K562 (cell line): ENCODE measurements at regions not wholly inside any gene's neighbourhood (a gene's known extent, or its start where the extent isn't known, plus 50 kb on each side); places are given as distances from the start of the nearest gene placed in this dataset.

Experiments used
- ARID1B ChIP-seq: fragments of 450-650 bp; IDR thresholded peaks from 2 replicates; pipeline ENCODE4 v1.6.1; 2016; ENCODE audit warnings: antibody characterized with exemption, mild to moderate bottlenecking, inconsistent platforms
- ATF1 ChIP-seq, 2 experiments: fragments of 450-650 bp in 1 of 2; IDR thresholded peaks; 2 replicates each; pipeline ENCODE4 v1.6.1; 2016; ENCODE audit warnings: missing compliant biosample characterization in 1 of 2, missing genetic modification characterization in 1 of 2
- CTCF ChIP-seq, 3 experiments: IDR thresholded peaks in 2 of 3; conservative IDR thresholded peaks in 1 of 3; 2 replicates each; pipeline ENCODE4 v1.5.1; 2011 to 2012; ENCODE audit warnings: low read length in 3 of 3, mild to moderate bottlenecking in 3 of 3, control low read depth in 2 of 3, improper control_type of control experiment in 1 of 3, inconsistent platforms in 1 of 3, low read depth in 1 of 3, mixed read lengths in 1 of 3, moderate library complexity in 1 of 3; ENCODE audit not compliant: insufficient read depth in 2 of 3
- EZH2 ChIP-seq: IDR thresholded peaks from 2 replicates; pipeline ENCODE4 v1.6.1; 2012; ENCODE audit warnings: low read depth, mild to moderate bottlenecking, inconsistent platforms, low read length, borderline replicate concordance
- KAT7 ChIP-seq: sonication (generic); formaldehyde crosslinking; IDR thresholded peaks from 2 replicates; pipeline ENCODE4 v1.8.0; 2022; ENCODE audit warnings: missing genetic modification reagents, mild to moderate bottlenecking, borderline replicate concordance
- PCBP1 ChIP-seq: fragments of 200-400 bp; formaldehyde crosslinking; IDR thresholded peaks from 2 replicates; pipeline ENCODE4 v1.6.1; 2018; ENCODE audit warnings: mild to moderate bottlenecking, low read depth, low read length; ENCODE audit not compliant: poor library complexity, severe bottlenecking
- POLR2A ChIP-seq: fragments of 450-650 bp; conservative IDR thresholded peaks from 2 replicates; pipeline ENCODE4 v1.6.1; 2016
- RFX5 ChIP-seq: IDR thresholded peaks from 2 replicates; pipeline ENCODE4 v1.6.1; 2011; ENCODE audit warnings: low read depth, mild to moderate bottlenecking, improper control_type of control experiment, low read length
- SIN3B ChIP-seq: fragments of 450-650 bp; IDR thresholded peaks from 2 replicates; pipeline ENCODE4 v1.6.1; 2017; ENCODE audit warnings: low read depth, mild to moderate bottlenecking, moderate library complexity
- ZBTB33 ChIP-seq: sonication (generic); formaldehyde crosslinking; IDR thresholded peaks from 2 replicates; pipeline ENCODE4 v1.8.1; 2023; ENCODE audit warnings: mild to moderate bottlenecking, missing genetic modification reagents
- ZBTB40 ChIP-seq, 2 experiments: fragments of 450-650 bp in 1 of 2; sonication (generic) in 1 of 2; formaldehyde crosslinking in 1 of 2; IDR thresholded peaks; 2 replicates each; pipeline versions ENCODE4 v1.7.1 to v1.9.0; 2016 to 2022; ENCODE audit warnings: inconsistent platforms in 1 of 2, mild to moderate bottlenecking in 1 of 2, missing genetic modification reagents in 1 of 2
- ZNF740 ChIP-seq, 3 experiments: fragments of 200-800 bp in 1 of 3; sonication (Bioruptor generic) in 1 of 3; sonication (generic) in 1 of 3; formaldehyde crosslinking in 1 of 3; IDR thresholded peaks; 2 replicates each; pipeline versions ENCODE4 v1.6.1 to v1.8.0; 2016 to 2022; ENCODE audit warnings: mild to moderate bottlenecking in 2 of 3, missing compliant biosample characterization in 2 of 3, missing genetic modification characterization in 2 of 3, missing genetic modification reagents in 1 of 3
- TF ChIP-seq, protein P1 (sequence below): sonication (generic); formaldehyde crosslinking; IDR thresholded peaks from 2 replicates; pipeline ENCODE4 v1.8.1; 2022; ENCODE audit warnings: missing genetic modification reagents
- TF ChIP-seq, protein P2 (sequence below): sonication (generic); formaldehyde crosslinking; IDR thresholded peaks from 2 replicates; pipeline ENCODE4 v1.8.0; 2022; ENCODE audit warnings: missing genetic modification reagents, mild to moderate bottlenecking, borderline replicate concordance

- no peak for TF ChIP-seq ZNF740 (CRISPR knock-in tag; IDR thresholded peaks at IDR 0.05)
- TF ChIP-seq ZNF740 (tag; IDR thresholded peaks at IDR 0.05): no peak
- TF ChIP-seq POLR2A: no peak
- no peak for TF ChIP-seq CTCF (IDR thresholded peaks at IDR 0.05 in 2 of 3, conservative IDR thresholded peaks at IDR 0.05 in 1 of 3; ENCODE audit: insufficient read depth in 2 of 3, low read depth in 1 of 3, low read length in 3 of 3)
- TF ChIP-seq ZBTB40 (IDR thresholded peaks at IDR 0.05): no peak
- no peak for TF ChIP-seq ZBTB40 (CRISPR knock-in tag; IDR thresholded peaks at IDR 0.05)
- TF ChIP-seq, protein P1, sequence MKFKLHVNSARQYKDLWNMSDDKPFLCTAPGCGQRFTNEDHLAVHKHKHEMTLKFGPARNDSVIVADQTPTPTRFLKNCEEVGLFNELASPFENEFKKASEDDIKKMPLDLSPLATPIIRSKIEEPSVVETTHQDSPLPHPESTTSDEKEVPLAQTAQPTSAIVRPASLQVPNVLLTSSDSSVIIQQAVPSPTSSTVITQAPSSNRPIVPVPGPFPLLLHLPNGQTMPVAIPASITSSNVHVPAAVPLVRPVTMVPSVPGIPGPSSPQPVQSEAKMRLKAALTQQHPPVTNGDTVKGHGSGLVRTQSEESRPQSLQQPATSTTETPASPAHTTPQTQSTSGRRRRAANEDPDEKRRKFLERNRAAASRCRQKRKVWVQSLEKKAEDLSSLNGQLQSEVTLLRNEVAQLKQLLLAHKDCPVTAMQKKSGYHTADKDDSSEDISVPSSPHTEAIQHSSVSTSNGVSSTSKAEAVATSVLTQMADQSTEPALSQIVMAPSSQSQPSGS (CRISPR knock-in tag): no peak
- TF ChIP-seq ARID1B: no peak
- TF ChIP-seq EZH2: no peak
- TF ChIP-seq PCBP1: no peak
- TF ChIP-seq KAT7 (CRISPR knock-in tag): no peak
- TF ChIP-seq ZBTB33 (CRISPR knock-in tag): no peak
- no peak for TF ChIP-seq SIN3B
- TF ChIP-seq ATF1 (CRISPR knock-in tag; IDR thresholded peaks at IDR 0.05): no peak
- TF ChIP-seq ATF1 (tag; IDR thresholded peaks at IDR 0.05): no peak
- TF ChIP-seq, protein P2, sequence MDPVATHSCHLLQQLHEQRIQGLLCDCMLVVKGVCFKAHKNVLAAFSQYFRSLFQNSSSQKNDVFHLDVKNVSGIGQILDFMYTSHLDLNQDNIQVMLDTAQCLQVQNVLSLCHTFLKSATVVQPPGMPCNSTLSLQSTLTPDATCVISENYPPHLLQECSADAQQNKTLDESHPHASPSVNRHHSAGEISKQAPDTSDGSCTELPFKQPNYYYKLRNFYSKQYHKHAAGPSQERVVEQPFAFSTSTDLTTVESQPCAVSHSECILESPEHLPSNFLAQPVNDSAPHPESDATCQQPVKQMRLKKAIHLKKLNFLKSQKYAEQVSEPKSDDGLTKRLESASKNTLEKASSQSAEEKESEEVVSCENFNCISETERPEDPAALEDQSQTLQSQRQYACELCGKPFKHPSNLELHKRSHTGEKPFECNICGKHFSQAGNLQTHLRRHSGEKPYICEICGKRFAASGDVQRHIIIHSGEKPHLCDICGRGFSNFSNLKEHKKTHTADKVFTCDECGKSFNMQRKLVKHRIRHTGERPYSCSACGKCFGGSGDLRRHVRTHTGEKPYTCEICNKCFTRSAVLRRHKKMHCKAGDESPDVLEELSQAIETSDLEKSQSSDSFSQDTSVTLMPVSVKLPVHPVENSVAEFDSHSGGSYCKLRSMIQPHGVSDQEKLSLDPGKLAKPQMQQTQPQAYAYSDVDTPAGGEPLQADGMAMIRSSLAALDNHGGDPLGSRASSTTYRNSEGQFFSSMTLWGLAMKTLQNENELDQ (CRISPR knock-in tag): no peak
- no peak for TF ChIP-seq RFX5
Observed at GRCh38 chr20:57879779-57880570, 170.2 kb upstream of the PMEPA1 start.
